ENCODE measurements at regions not wholly inside any gene's neighbourhood (a gene's known extent, or its start where the extent isn't known, plus 50 kb on each side); places are given as distances from the start of the nearest gene placed in this dataset.
"Not testable (repeated sequence)": the region's sequence is repeated elsewhere in the genome, so short reads cannot be mapped to it uniquely, and the experiment has no call there.

GRCh38 chr12:92416385-92416812, 270.8 kb upstream of the BTG1 start:
- Histone ChIP-seq H3K4me3 (ENCODE audit: low read length in 2 of 2) (no peak overlapping the region), H3K36me3 (ENCODE audit: control insufficient read depth in 1 of 2, insufficient read depth in 2 of 2, low read length in 1 of 2) (no peaks in the 10 kb centered on the region), H3K4me1 (ENCODE audit: control insufficient read depth in 1 of 2, insufficient read depth in 2 of 2, low read length in 2 of 2) (no peaks in the 10 kb centered on the region), H3K27ac (ENCODE audit: low read depth in 1 of 2, low read length in 2 of 2) (no peak overlapping the region), H3K9me3 (ENCODE audit: control insufficient read depth, low read length) (peaks cover 2% of the 10 kb centered on the region), H3K27me3 (ENCODE audit: control insufficient read depth in 1 of 2, insufficient read depth in 2 of 2, low read length in 1 of 2) (no peaks in the 10 kb centered on the region)
- no peak for ATAC-seq (ENCODE audit: low FRiP score)
- no peak for DNase-seq
- intact Hi-C loops (cut with DNase I) = no loop called here
- WGBS, 2 donors = 50 to 57% methylated on average over 4 of the region's 4 CpGs

DNA sequence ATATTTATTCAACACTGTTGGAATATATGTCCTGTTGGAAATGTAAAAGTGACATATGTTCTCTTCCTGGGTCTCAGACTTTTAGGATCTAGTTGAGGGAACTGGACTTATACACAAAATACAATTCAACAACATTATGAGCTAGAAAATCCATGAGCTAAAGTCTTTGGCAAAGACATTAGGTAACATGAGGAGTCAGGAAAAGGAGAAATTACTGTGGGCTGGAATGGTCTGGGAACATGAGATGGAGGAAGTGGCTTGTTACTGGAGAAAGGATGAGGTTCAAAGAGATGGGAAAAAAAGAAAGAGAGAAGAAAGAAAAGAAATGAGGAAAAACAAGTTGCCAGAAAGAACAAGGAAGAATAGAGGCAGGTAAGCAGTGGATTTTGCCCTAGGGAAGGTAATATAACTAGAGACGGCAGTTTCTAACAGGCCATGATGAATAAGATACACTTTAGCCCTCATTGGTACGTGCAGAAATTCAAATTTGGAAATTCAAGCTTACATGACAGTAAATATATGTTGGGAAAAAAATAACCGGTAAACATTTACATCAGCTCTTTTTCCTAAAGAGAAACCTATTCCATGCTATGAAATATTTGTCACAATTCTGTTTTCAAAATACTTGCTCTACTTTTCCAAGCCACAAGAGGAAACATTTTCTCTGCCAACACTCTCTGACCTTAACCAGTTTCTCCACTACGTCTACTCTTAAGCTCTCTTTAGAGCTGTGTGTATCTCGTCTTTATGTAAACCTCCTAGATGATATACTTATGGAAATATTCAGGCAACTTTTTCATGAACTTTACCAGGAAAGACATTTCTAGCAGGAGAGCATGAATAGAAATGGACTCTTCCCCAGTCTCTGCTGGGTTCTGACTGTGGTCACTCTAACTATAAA, 268.8 kb upstream of the BTG1 start:
- no peak for DNase-seq
- Histone ChIP-seq H3K27me3 (ENCODE audit: control insufficient read depth in 1 of 2, insufficient read depth in 2 of 2, low read length in 1 of 2) (no peaks in the 10 kb centered on the region), H3K4me1 (ENCODE audit: control insufficient read depth in 1 of 2, insufficient read depth in 2 of 2, low read length in 2 of 2) (no peaks in the 10 kb centered on the region), H3K9me3 (ENCODE audit: control insufficient read depth, low read length) (peaks cover 2% of the 10 kb centered on the region), H3K27ac (ENCODE audit: low read depth in 1 of 2, low read length in 2 of 2) (no peak overlapping the region), H3K4me3 (ENCODE audit: low read length in 2 of 2) (no peak overlapping the region), H3K36me3 (ENCODE audit: control insufficient read depth in 1 of 2, insufficient read depth in 2 of 2, low read length in 1 of 2) (no peaks in the 10 kb centered on the region)
- whole genome bisulfite sequencing, 2 donors = 55 to 60% methylated on average over 5 of the region's 5 CpGs
- no peak for ATAC-seq (ENCODE audit: low FRiP score)
- intact Hi-C loops (cut with DNase I) = no loop called here

- H3K4me1 ChIP-seq (ENCODE audit: control insufficient read depth in 1 of 2, insufficient read depth in 2 of 2, low read length in 2 of 2) = no peaks in the 10 kb centered on the region
- 95 to 97% methylated on average over 3 of the region's 3 CpGs for WGBS, 2 donors
- H3K36me3 ChIP-seq (ENCODE audit: control insufficient read depth in 1 of 2, insufficient read depth in 2 of 2, low read length in 1 of 2) = no peaks in the 10 kb centered on the region
- H3K4me3 ChIP-seq (ENCODE audit: low read length in 2 of 2) = no peak overlapping the region
- intact Hi-C loops (cut with DNase I) = no loop called here
- peaks cover 2% of the 10 kb centered on the region for H3K9me3 ChIP-seq (ENCODE audit: control insufficient read depth, low read length)
- no peak overlapping the region for H3K27ac ChIP-seq (ENCODE audit: low read depth in 1 of 2, low read length in 2 of 2)
- ATAC-seq (ENCODE audit: low FRiP score) (no peak), DNase-seq (no peak)
- no peaks in the 10 kb centered on the region for H3K27me3 ChIP-seq (ENCODE audit: control insufficient read depth in 1 of 2, insufficient read depth in 2 of 2, low read length in 1 of 2)
Observed at GRCh38 chr12:92413286-92413685, 267.6 kb upstream of the BTG1 start.

DNA sequence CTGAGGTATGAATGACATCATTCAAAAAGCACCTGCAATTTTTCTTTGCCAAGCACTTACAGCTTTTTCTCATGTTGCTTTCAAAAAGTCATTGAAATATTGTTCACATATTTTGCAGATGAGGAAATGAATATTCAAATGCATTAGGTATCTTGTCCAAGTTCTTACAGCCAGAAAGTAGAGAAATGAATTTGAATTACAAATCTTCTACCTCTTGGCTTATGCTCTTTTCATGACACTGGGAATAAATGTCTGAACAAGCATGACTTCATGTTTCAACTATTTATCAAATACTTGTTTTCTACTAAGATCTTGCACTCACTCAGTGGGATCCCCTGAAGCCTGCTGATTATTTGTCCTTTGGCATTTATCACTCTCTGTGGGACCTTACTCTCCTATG, 267.2 kb upstream of the BTG1 start:
- H3K36me3 ChIP-seq (ENCODE audit: control insufficient read depth in 1 of 2, insufficient read depth in 2 of 2, low read length in 1 of 2) = no peaks in the 10 kb centered on the region
- H3K4me3 ChIP-seq (ENCODE audit: low read length in 2 of 2) = no peak overlapping the region
- intact Hi-C loops (cut with DNase I) = no loop called here
- H3K4me1 ChIP-seq (ENCODE audit: control insufficient read depth in 1 of 2, insufficient read depth in 2 of 2, low read length in 2 of 2) = no peaks in the 10 kb centered on the region
- H3K27me3 ChIP-seq (ENCODE audit: control insufficient read depth in 1 of 2, insufficient read depth in 2 of 2, low read length in 1 of 2) = no peaks in the 10 kb centered on the region
- ATAC-seq (ENCODE audit: low FRiP score) (no peak), DNase-seq (no peak)
- H3K27ac ChIP-seq (ENCODE audit: low read depth in 1 of 2, low read length in 2 of 2) = no peak overlapping the region
- H3K9me3 ChIP-seq (ENCODE audit: control insufficient read depth, low read length) = peaks cover 2% of the 10 kb centered on the region

GRCh38 chr12:92411687-92412086, 266.0 kb upstream of the BTG1 start:
- Histone ChIP-seq H3K27ac (ENCODE audit: low read depth in 1 of 2, low read length in 2 of 2) (no peak overlapping the region), H3K27me3 (ENCODE audit: control insufficient read depth in 1 of 2, insufficient read depth in 2 of 2, low read length in 1 of 2) (no peaks in the 10 kb centered on the region), H3K36me3 (ENCODE audit: control insufficient read depth in 1 of 2, insufficient read depth in 2 of 2, low read length in 1 of 2) (no peaks in the 10 kb centered on the region), H3K4me3 (ENCODE audit: low read length in 2 of 2) (no peak overlapping the region), H3K9me3 (ENCODE audit: control insufficient read depth, low read length) (peaks cover 2% of the 10 kb centered on the region), H3K4me1 (ENCODE audit: control insufficient read depth in 1 of 2, insufficient read depth in 2 of 2, low read length in 2 of 2) (no peaks in the 10 kb centered on the region)
- intact Hi-C loops (cut with DNase I) = no loop called here
- DNase-seq (no peak), ATAC-seq (ENCODE audit: low FRiP score) (no peak)
- WGBS, 2 donors = 77 to 79% methylated on average over 2 of the region's 2 CpGs

DNA sequence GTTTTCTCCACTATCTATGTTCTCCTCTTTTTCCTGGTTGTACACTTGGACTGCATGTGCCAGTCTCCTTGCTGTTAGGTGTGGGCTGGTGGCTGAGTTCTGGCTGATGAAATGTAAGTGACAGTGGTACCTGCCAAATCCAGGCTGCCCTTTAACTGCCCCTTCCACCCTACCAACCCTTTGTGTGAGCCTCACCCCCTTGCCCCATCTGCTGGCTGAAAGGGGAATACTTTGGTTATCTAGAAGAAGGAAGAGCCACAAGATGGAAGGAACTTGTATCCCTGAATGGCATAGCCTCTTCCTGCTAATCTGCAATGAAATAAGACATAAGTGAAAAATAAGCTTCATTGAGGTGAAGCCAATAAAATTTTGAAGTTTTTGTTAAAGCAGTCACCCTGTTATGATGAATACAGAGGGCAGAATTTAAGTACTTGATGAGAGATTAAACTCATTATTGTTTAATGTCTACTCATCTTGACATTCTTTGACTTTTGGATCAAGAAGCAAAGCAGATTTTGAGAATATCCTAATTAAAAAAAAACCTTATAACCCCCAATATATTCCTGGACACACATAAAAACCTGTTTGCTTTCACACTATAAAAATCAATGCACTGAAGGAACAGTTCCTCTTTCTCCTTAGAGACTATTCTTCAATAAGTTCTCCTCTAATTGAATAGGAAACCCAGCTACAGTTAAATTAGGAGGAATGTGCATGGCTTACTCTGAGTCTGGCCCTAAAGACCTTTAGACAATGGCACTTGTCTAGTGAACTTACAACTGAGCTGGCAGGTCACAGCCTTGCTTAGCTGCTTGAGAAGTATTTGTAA, 262.6 kb upstream of the BTG1 start:
- DNase-seq = no peak
- no peak overlapping the region for H3K27ac ChIP-seq (ENCODE audit: low read depth in 1 of 2, low read length in 2 of 2)
- no peaks in the 10 kb centered on the region for H3K27me3 ChIP-seq (ENCODE audit: control insufficient read depth in 1 of 2, insufficient read depth in 2 of 2, low read length in 1 of 2)
- no peak overlapping the region for H3K4me3 ChIP-seq (ENCODE audit: low read length in 2 of 2)
- H3K9me3 ChIP-seq (ENCODE audit: control insufficient read depth, low read length) = peaks cover 2% of the 10 kb centered on the region
- no peaks in the 10 kb centered on the region for H3K36me3 ChIP-seq (ENCODE audit: control insufficient read depth in 1 of 2, insufficient read depth in 2 of 2, low read length in 1 of 2)
- no peaks in the 10 kb centered on the region for H3K4me1 ChIP-seq (ENCODE audit: control insufficient read depth in 1 of 2, insufficient read depth in 2 of 2, low read length in 2 of 2)
- intact Hi-C loops (cut with DNase I) = no loop called here
- no peak for ATAC-seq (ENCODE audit: low FRiP score)

DNA sequence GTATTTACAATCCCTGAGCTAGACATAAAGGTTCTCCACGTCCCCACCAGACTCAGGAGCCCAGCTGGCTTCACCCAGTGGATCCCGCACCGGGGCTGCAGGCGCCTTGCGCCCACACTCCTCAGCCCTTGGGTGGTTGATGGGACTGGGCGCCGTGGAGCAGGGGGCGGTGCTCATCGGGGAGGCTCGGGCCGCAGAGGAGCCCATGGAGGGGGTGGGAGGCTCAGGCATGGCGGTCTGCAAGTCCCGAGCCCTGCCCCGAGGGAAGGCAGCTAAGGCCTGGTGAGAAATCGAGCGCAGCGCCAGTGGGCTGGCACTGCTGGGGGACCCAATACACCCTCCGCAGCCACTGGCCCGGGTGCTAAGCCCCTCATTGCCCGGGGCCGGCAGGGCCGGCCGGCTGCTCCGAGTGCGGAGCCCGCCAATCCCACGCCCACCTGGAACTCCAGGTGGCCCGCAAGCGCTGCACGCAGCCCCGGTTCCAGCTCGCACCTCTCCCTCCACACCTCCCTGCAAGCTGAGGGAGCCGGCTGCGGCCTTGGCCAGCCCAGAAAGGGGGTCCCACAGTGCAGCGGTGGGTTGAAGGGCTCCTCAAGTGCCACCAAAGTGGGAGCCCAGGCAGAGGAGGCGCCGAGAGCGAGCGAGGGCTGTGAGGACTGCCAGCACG, 260.9 kb upstream of the BTG1 start:
- peak in 1 of 2 donors; percentile 67 for DNase-seq
- H3K4me3 ChIP-seq (ENCODE audit: low read length in 2 of 2); H3K36me3 ChIP-seq (ENCODE audit: control insufficient read depth in 1 of 2, insufficient read depth in 2 of 2, low read length in 1 of 2); intact Hi-C loops (cut with DNase I); ATAC-seq (ENCODE audit: low FRiP score); H3K27me3 ChIP-seq (ENCODE audit: control insufficient read depth in 1 of 2, insufficient read depth in 2 of 2, low read length in 1 of 2); H3K27ac ChIP-seq (ENCODE audit: low read depth in 1 of 2, low read length in 2 of 2); H3K4me1 ChIP-seq (ENCODE audit: control insufficient read depth in 1 of 2, insufficient read depth in 2 of 2, low read length in 2 of 2); H3K9me3 ChIP-seq (ENCODE audit: control insufficient read depth, low read length): not testable (repeated sequence)
- 96 to 97% methylated on average over 33 to 40 of the region's 40 CpGs for WGBS, 2 donors

- 90 to 93% methylated on average over 16 of the region's 16 CpGs for WGBS, 2 donors
- intact Hi-C loops (cut with DNase I); H3K27me3 ChIP-seq (ENCODE audit: control insufficient read depth in 1 of 2, insufficient read depth in 2 of 2, low read length in 1 of 2); DNase-seq; H3K4me3 ChIP-seq (ENCODE audit: low read length in 2 of 2); H3K9me3 ChIP-seq (ENCODE audit: control insufficient read depth, low read length); H3K4me1 ChIP-seq (ENCODE audit: control insufficient read depth in 1 of 2, insufficient read depth in 2 of 2, low read length in 2 of 2); ATAC-seq (ENCODE audit: low FRiP score); H3K36me3 ChIP-seq (ENCODE audit: control insufficient read depth in 1 of 2, insufficient read depth in 2 of 2, low read length in 1 of 2); H3K27ac ChIP-seq (ENCODE audit: low read depth in 1 of 2, low read length in 2 of 2): not testable (repeated sequence)
Observed at GRCh38 chr12:92405801-92406251, 260.2 kb upstream of the BTG1 start.
